ENCODE measurements at regions not wholly inside any gene's neighbourhood (a gene's known extent, or its start where the extent isn't known, plus 50 kb on each side); places are given as distances from the start of the nearest gene placed in this dataset.

GRCh38 chr2:155372969-155373368 is 674.5 kb downstream of the KCNJ3 start:
- Mint-ChIP-seq H3K27me3 (peaks cover 2% of the 10 kb centered on the region), H3K4me3 (no peak overlapping the region), H3K9me3 (ENCODE audit: insufficient read depth) (no peaks in the 10 kb centered on the region), H3K4me1 (no peaks in the 10 kb centered on the region), H3K27ac (no peak overlapping the region)
- no peak for ATAC-seq (ENCODE audit: low read depth)
- H3K79me2 ChIP-seq (ENCODE audit: control insufficient read depth, insufficient read depth, low read length) = no peaks in the 10 kb centered on the region
- H2AFZ ChIP-seq (ENCODE audit: insufficient read depth, low read depth, low read length, poor library complexity, severe bottlenecking) = no peak overlapping the region
- no CpG with 5 or more reads among the region's 2 CpGs for WGBS (ENCODE audit: insufficient coverage)
- no peak overlapping the region for H3K4me2 ChIP-seq (replicated peaks; ENCODE audit: low read depth, low read length, poor library complexity, severe bottlenecking)
- no peak overlapping the region for H3K9ac ChIP-seq (ENCODE audit: low read length)
- POLR2A ChIA-PET = no interaction called here
- H4K20me1 ChIP-seq (ENCODE audit: control insufficient read depth, insufficient read depth, low read length, poor library complexity, severe bottlenecking) = no peaks in the 10 kb centered on the region
- no peak for TF ChIP-seq EZH2 (IDR thresholded peaks at IDR 0.05; ENCODE audit: borderline replicate concordance, insufficient read depth, low read depth, low read length, poor library complexity, severe bottlenecking)
- TF ChIP-seq CTCF (IDR thresholded peaks at IDR 0.05) = no peak
- no peaks in the 10 kb centered on the region for H3K27me3 ChIP-seq (replicated peaks in 1 of 4; ENCODE audit: control extremely low read depth in 1 of 4, control insufficient read depth in 3 of 4, insufficient read depth in 4 of 4, low read length in 3 of 4)
- no peak overlapping the region for H3K4me3 ChIP-seq (ENCODE audit: control extremely low read depth in 1 of 5, extremely low read depth in 1 of 5, insufficient read depth in 1 of 5, low read depth in 2 of 5, low read length in 4 of 5)
- H3K36me3 ChIP-seq (replicated peaks in 1 of 2; ENCODE audit: control extremely low read depth in 1 of 2, control insufficient read depth in 1 of 2, extremely low read depth in 1 of 2, insufficient read depth in 2 of 2, low read length in 1 of 2) = no peaks in the 10 kb centered on the region
- CTCF ChIA-PET = interaction anchor here (0.9 kb wide), 1 partner anchor 1820 kb away, joined by 4 read pairs; no protein-coding TSS in a partner anchor
- no peak for DNase-seq
- H3K9me3 ChIP-seq (ENCODE audit: control extremely low read depth in 1 of 3, control insufficient read depth in 2 of 3, insufficient read depth in 1 of 3, low read length in 2 of 3) = no peaks in the 10 kb centered on the region
- H3K27ac ChIP-seq (ENCODE audit: low read length in 2 of 2) = no peak overlapping the region
- intact Hi-C loops (cut with micrococcal nuclease) = loop anchor here (1.0 kb wide), 1 partner anchor 1821 kb away; no protein-coding TSS in a partner anchor
- no peaks in the 10 kb centered on the region for H3K4me1 ChIP-seq (ENCODE audit: control insufficient read depth in 2 of 2, insufficient read depth in 2 of 2, low read length in 2 of 2)

DNA sequence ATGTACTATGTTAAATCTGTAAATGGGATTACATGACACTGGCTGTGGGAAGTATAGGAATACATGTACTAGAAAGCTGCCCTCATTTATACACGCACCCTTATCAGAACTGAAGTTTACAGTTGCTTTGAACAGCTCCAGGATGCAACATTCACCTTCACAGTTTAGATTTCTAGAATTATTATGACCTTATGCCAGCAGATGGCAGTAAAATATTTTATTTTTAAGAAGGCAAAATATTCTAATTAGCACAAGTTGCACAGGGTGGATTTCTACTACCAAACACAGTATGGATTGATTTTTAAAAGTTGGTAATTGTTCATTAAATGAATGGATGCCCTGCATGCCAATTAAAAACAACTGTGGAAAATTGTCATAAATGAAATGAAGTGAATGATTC is 670.4 kb downstream of the KCNJ3 start:
- Mint-ChIP-seq H3K27ac (no peak overlapping the region), H3K4me3 (no peak overlapping the region), H3K27me3 (peaks cover 2% of the 10 kb centered on the region), H3K4me1 (no peaks in the 10 kb centered on the region), H3K9me3 (ENCODE audit: insufficient read depth) (no peaks in the 10 kb centered on the region)
- ATAC-seq (ENCODE audit: low read depth) = no peak
- CTCF ChIA-PET = interaction anchor here (0.7 to 1.2 kb wide), 4 partner anchors 8 to 1824 kb away, joined by 3 to 4 read pairs (median 4); no protein-coding TSS in a partner anchor
- POLR2A ChIA-PET = no interaction called here
- Histone ChIP-seq H3K9me3 (ENCODE audit: control extremely low read depth in 1 of 3, control insufficient read depth in 2 of 3, insufficient read depth in 1 of 3, low read length in 2 of 3) (no peaks in the 10 kb centered on the region), H3K9ac (ENCODE audit: low read length) (no peak overlapping the region), H3K4me2 (replicated peaks; ENCODE audit: low read depth, low read length, poor library complexity, severe bottlenecking) (no peak overlapping the region), H3K36me3 (replicated peaks in 1 of 2; ENCODE audit: control extremely low read depth in 1 of 2, control insufficient read depth in 1 of 2, extremely low read depth in 1 of 2, insufficient read depth in 2 of 2, low read length in 1 of 2) (no peaks in the 10 kb centered on the region), H3K27ac (ENCODE audit: low read length in 2 of 2) (no peak overlapping the region), H3K27me3 (replicated peaks in 1 of 4; ENCODE audit: control extremely low read depth in 1 of 4, control insufficient read depth in 3 of 4, insufficient read depth in 4 of 4, low read length in 3 of 4) (no peaks in the 10 kb centered on the region), H3K4me1 (ENCODE audit: control insufficient read depth in 2 of 2, insufficient read depth in 2 of 2, low read length in 2 of 2) (no peaks in the 10 kb centered on the region), H4K20me1 (ENCODE audit: control insufficient read depth, insufficient read depth, low read length, poor library complexity, severe bottlenecking) (no peaks in the 10 kb centered on the region), H3K4me3 (ENCODE audit: control extremely low read depth in 1 of 5, extremely low read depth in 1 of 5, insufficient read depth in 1 of 5, low read depth in 2 of 5, low read length in 4 of 5) (no peak overlapping the region), H3K79me2 (ENCODE audit: control insufficient read depth, insufficient read depth, low read length) (no peaks in the 10 kb centered on the region), H2AFZ (ENCODE audit: insufficient read depth, low read depth, low read length, poor library complexity, severe bottlenecking) (no peak overlapping the region)
- intact Hi-C loops (cut with micrococcal nuclease) = loop anchor here (2.0 kb wide), 3 partner anchors 1220 to 1686 kb away; no protein-coding TSS in a partner anchor
- TF ChIP-seq EZH2 (IDR thresholded peaks at IDR 0.05; ENCODE audit: borderline replicate concordance, insufficient read depth, low read depth, low read length, poor library complexity, severe bottlenecking) (no peak), CTCF (IDR thresholded peaks at IDR 0.05) (peak; percentile 49)
- no CpG with 5 or more reads among the region's 1 CpG for WGBS (ENCODE audit: insufficient coverage)
- DNase-seq = peak; percentile 8

All from B cell (primary cell).